GM23338 (cell line): ENCODE measurements at regions not wholly inside any gene's neighbourhood (a gene's known extent, or its start where the extent isn't known, plus 50 kb on each side); places are given as distances from the start of the nearest gene placed in this dataset.

Source experiments
- ATAC-seq: fragments of 200-7000 bp; cut with Tn5 transposase; 3 replicates; pipeline ENCODE4 v1.9.1; 2020
- DNase-seq: peaks from one replicate; pipeline ENCODE4 v3.0.0-alpha.2; 2015; ENCODE audit warnings: low spot score
- H2AFZ ChIP-seq: fragments of 200-600 bp; sonication (generic); 2 replicates; pipeline ENCODE4 v1.8.0; 2016; ENCODE audit warnings: antibody characterized with exemption, mild to moderate bottlenecking, moderate library complexity
- H3F3A ChIP-seq: fragments of 200-600 bp; sonication (generic); replicated peaks from 2 replicates; pipeline ENCODE4 v1.8.0; 2017; ENCODE audit warnings: antibody characterized with exemption, mixed run types, low read depth
- H3K27ac ChIP-seq: fragments of 200-600 bp; sonication (generic); 2 replicates; pipeline ENCODE4 v1.6.1; 2016; ENCODE audit warnings: low read depth
- H3K27me3 ChIP-seq: fragments of 200-600 bp; sonication (generic); 2 replicates; pipeline ENCODE4 v1.8.0; 2016; ENCODE audit warnings: mild to moderate bottlenecking, mixed run types, moderate library complexity; ENCODE audit not compliant: insufficient read depth
- H3K36me3 ChIP-seq: fragments of 200-600 bp; sonication (generic); 2 replicates; pipeline ENCODE4 v1.8.0; 2016; ENCODE audit warnings: mild to moderate bottlenecking; ENCODE audit not compliant: insufficient read depth
- H3K4me1 ChIP-seq: fragments of 200-600 bp; sonication (generic); 2 replicates; pipeline ENCODE4 v1.8.0; 2016; ENCODE audit warnings: mild to moderate bottlenecking, moderate library complexity; ENCODE audit not compliant: insufficient read depth
- H3K4me2 ChIP-seq: fragments of 200-600 bp; sonication (generic); 2 replicates; pipeline ENCODE4 v1.7.1; 2017; ENCODE audit warnings: mixed run types
- H3K4me3 ChIP-seq: fragments of 200-600 bp; sonication (generic); 2 replicates; pipeline ENCODE4 v1.6.1; 2016; ENCODE audit warnings: mixed run types
- H3K79me2 ChIP-seq: fragments of 200-600 bp; sonication (generic); replicated peaks from 2 replicates; pipeline ENCODE4 v1.8.0; 2017; ENCODE audit warnings: mild to moderate bottlenecking; ENCODE audit not compliant: insufficient read depth
- H3K9me2 ChIP-seq: fragments of 200-600 bp; sonication (generic); 2 replicates; pipeline ENCODE4 v1.8.0; 2017; ENCODE audit not compliant: insufficient read depth
- H4K20me1 ChIP-seq: fragments of 200-600 bp; sonication (generic); replicated peaks from 2 replicates; pipeline ENCODE4 v1.8.0; 2017; ENCODE audit warnings: mild to moderate bottlenecking; ENCODE audit not compliant: insufficient read depth
- H3K27ac Mint-ChIP-seq: 2 replicates; pipeline ENCODE4 v1.8.0; 2020; ENCODE audit warnings: inconsistent platforms, mild to moderate bottlenecking, moderate library complexity, mixed read lengths
- H3K27me3 Mint-ChIP-seq: 3 replicates; pipeline ENCODE4 v1.8.0; 2022; ENCODE audit warnings: low read depth, mild to moderate bottlenecking, moderate library complexity, mixed read lengths, inconsistent platforms; ENCODE audit not compliant: insufficient read depth, poor library complexity
- H3K36me3 Mint-ChIP-seq: 3 replicates; pipeline ENCODE4 v1.8.0; 2021; ENCODE audit warnings: low read depth, mild to moderate bottlenecking, inconsistent platforms, moderate library complexity, mixed read lengths
- H3K4me1 Mint-ChIP-seq: 3 replicates; pipeline ENCODE4 v1.8.0; 2020; ENCODE audit warnings: mild to moderate bottlenecking, inconsistent platforms, mixed read lengths
- H3K4me3 Mint-ChIP-seq: 3 replicates; pipeline ENCODE4 v1.8.0; 2021; ENCODE audit warnings: moderate library complexity, mild to moderate bottlenecking, inconsistent platforms, mixed read lengths
- H3K9me3 Mint-ChIP-seq: 3 replicates; pipeline ENCODE4 v1.8.0; 2020; ENCODE audit warnings: moderate library complexity, mild to moderate bottlenecking, inconsistent platforms, mixed read lengths
- CTCF ChIP-seq, 2 experiments: fragments of 200-600 bp in 1 of 2; sonication (generic) in 1 of 2; conservative IDR thresholded peaks; 2 replicates each; pipeline versions ENCODE4 v1.5.1 to v1.6.1; 2016 to 2017; ENCODE audit warnings: antibody characterized with exemption in 2 of 2, low read depth in 2 of 2, mild to moderate bottlenecking in 2 of 2, moderate library complexity in 1 of 2
- EZH2phosphoT487 ChIP-seq: fragments of 200-600 bp; sonication (generic); IDR thresholded peaks from one replicate; pipeline ENCODE4 v1.8.1; 2018; ENCODE audit warnings: antibody characterized with exemption; ENCODE audit not compliant: unreplicated experiment
- JUNB ChIP-seq: IDR thresholded peaks from one replicate; pipeline ENCODE4 v1.6.1; 2016; ENCODE audit warnings: antibody characterized with exemption; ENCODE audit not compliant: unreplicated experiment
- POLR2AphosphoS5 ChIP-seq: IDR thresholded peaks from 2 replicates; pipeline ENCODE4 v1.6.1; 2016; ENCODE audit warnings: antibody characterized with exemption, low read depth
- REST ChIP-seq: IDR thresholded peaks from one replicate; pipeline ENCODE4 v1.6.1; 2018; ENCODE audit warnings: antibody characterized with exemption; ENCODE audit not compliant: unreplicated experiment
- STAT1 ChIP-seq: IDR thresholded peaks from one replicate; pipeline ENCODE4 v1.6.1; 2016; ENCODE audit warnings: antibody characterized with exemption; ENCODE audit not compliant: unreplicated experiment

- Mint-ChIP-seq H3K4me3 (no peak overlapping the region), H3K9me3 (peaks cover 3% of the 10 kb centered on the region; the same call in 2 of the 3 replicates), H3K27me3 (peaks cover 23% of the 10 kb centered on the region), H3K36me3 (no peaks in the 10 kb centered on the region; the same call in 2 of the 3 replicates), H3K27ac (no peak overlapping the region), H3K4me1 (peaks cover 26% of the 10 kb centered on the region)
- no peaks in the 10 kb centered on the region for H3K9me2 ChIP-seq
- H3K27me3 ChIP-seq: peaks cover 4% of the 10 kb centered on the region; the same call in 1 of the 2 replicates
- TF ChIP-seq POLR2AphosphoS5 (no peak), STAT1 (no peak), CTCF (conservative IDR thresholded peaks at IDR 0.05; ENCODE audit: low read depth in 2 of 2) (peak; percentile 56 to 86)
- no peaks in the 10 kb centered on the region for H3K79me2 ChIP-seq
- H2AFZ ChIP-seq: no peak overlapping the region
- H3K4me2 ChIP-seq: no peak overlapping the region
- no peak overlapping the region for H3K4me3 ChIP-seq
- no peaks in the 10 kb centered on the region for H3K36me3 ChIP-seq
- ATAC-seq (no peak), DNase-seq (peak; percentile 47)
- no peaks in the 10 kb centered on the region for H3F3A ChIP-seq
- no peak overlapping the region for H3K27ac ChIP-seq
- peaks cover 11% of the 10 kb centered on the region; the same call in 1 of the 2 replicates for H3K4me1 ChIP-seq
- no peaks in the 10 kb centered on the region for H4K20me1 ChIP-seq
Observed at GRCh38 chr16:66273644-66274334, 92.7 kb upstream of the CDH5 start.

- H3K36me3 Mint-ChIP-seq: no peaks in the 10 kb centered on the region; the same call in 2 of the 3 replicates
- Histone ChIP-seq H4K20me1 (no peaks in the 10 kb centered on the region), H3K4me1 (peaks cover 11% of the 10 kb centered on the region; the same call in 1 of the 2 replicates), H3F3A (no peaks in the 10 kb centered on the region), H3K27me3 (peaks cover 4% of the 10 kb centered on the region; the same call in 1 of the 2 replicates), H3K36me3 (no peaks in the 10 kb centered on the region), H2AFZ (no peak overlapping the region), H3K4me2 (no peak overlapping the region), H3K27ac (no peak overlapping the region), H3K4me3 (no peak overlapping the region), H3K79me2 (no peaks in the 10 kb centered on the region), H3K9me2 (no peaks in the 10 kb centered on the region)
- no peak overlapping the region for H3K4me3 Mint-ChIP-seq
- no peak for ATAC-seq
- TF ChIP-seq EZH2phosphoT487: no peak
- no peak for TF ChIP-seq JUNB
- TF ChIP-seq REST: no peak
- TF ChIP-seq STAT1: no peak
- no peak for TF ChIP-seq CTCF (conservative IDR thresholded peaks at IDR 0.05; ENCODE audit: low read depth in 2 of 2)
- no peak overlapping the region for H3K27ac Mint-ChIP-seq
- H3K4me1 Mint-ChIP-seq: peaks cover 23% of the 10 kb centered on the region
- no peaks in the 10 kb centered on the region for H3K9me3 Mint-ChIP-seq
- DNase-seq: no peak
- peaks cover 22% of the 10 kb centered on the region for H3K27me3 Mint-ChIP-seq
Observed at GRCh38 chr16:66273053-66273452, 93.4 kb upstream of the CDH5 start.
